ENCODE measurements at regions not wholly inside any gene's neighbourhood (a gene's known extent, or its start where the extent isn't known, plus 50 kb on each side); places are given as distances from the start of the nearest gene placed in this dataset.
"Not testable (repeated sequence)": the region's sequence is repeated elsewhere in the genome, so short reads cannot be mapped to it uniquely, and the experiment has no call there.

GRCh38 chr1:234811824-234812223 is 201.8 kb upstream of the IRF2BP2 start:
- DNase-seq = not testable (repeated sequence)

- not testable (repeated sequence) for DNase-seq
Observed at GRCh38 chr1:234810726-234811125, 200.7 kb upstream of the IRF2BP2 start.

GRCh38 chr1:234809854-234810245 is 199.9 kb upstream of the IRF2BP2 start:
- DNase-seq = not testable (repeated sequence)

- not testable (repeated sequence) for DNase-seq
Observed at GRCh38 chr1:234808943-234809853, 199.2 kb upstream of the IRF2BP2 start.

- DNase-seq = not testable (repeated sequence)
Observed at GRCh38 chr1:234808459-234808858, 198.5 kb upstream of the IRF2BP2 start.

GRCh38 chr1:234807705-234808104 is 197.7 kb upstream of the IRF2BP2 start:
- not testable (repeated sequence) for DNase-seq

GRCh38 chr1:234802586-234802985 is 192.6 kb upstream of the IRF2BP2 start:
- DNase-seq = not testable (repeated sequence)

GRCh38 chr1:234801636-234802035 is 191.7 kb upstream of the IRF2BP2 start:
- DNase-seq = not testable (repeated sequence)

GRCh38 chr1:234801147-234801546 is 191.2 kb upstream of the IRF2BP2 start:
- not testable (repeated sequence) for DNase-seq

- not testable (repeated sequence) for DNase-seq
Observed at GRCh38 chr1:234800563-234800962, 190.6 kb upstream of the IRF2BP2 start.

- DNase-seq = not testable (repeated sequence)
Observed at GRCh38 chr1:234799021-234799689, 189.2 kb upstream of the IRF2BP2 start.

GRCh38 chr1:234797216-234797615 is 187.2 kb upstream of the IRF2BP2 start:
- DNase-seq = not testable (repeated sequence)

GRCh38 chr1:234796438-234796792 is 186.4 kb upstream of the IRF2BP2 start:
- not testable (repeated sequence) for DNase-seq

GRCh38 chr1:234795711-234796437 is 185.9 kb upstream of the IRF2BP2 start:
- not testable (repeated sequence) for DNase-seq

GRCh38 chr1:234795007-234795406 is 185.0 kb upstream of the IRF2BP2 start:
- not testable (repeated sequence) for DNase-seq

- not testable (repeated sequence) for DNase-seq
Observed at GRCh38 chr1:234794452-234794851, 184.5 kb upstream of the IRF2BP2 start.

GRCh38 chr1:234793924-234794323 is 183.9 kb upstream of the IRF2BP2 start:
- not testable (repeated sequence) for DNase-seq

- DNase-seq = not testable (repeated sequence)
Observed at GRCh38 chr1:234792221-234792864, 182.4 kb upstream of the IRF2BP2 start.

- not testable (repeated sequence) for DNase-seq
Observed at GRCh38 chr1:234791615-234792014, 181.6 kb upstream of the IRF2BP2 start.

- DNase-seq = not testable (repeated sequence)
Observed at GRCh38 chr1:234790333-234790732, 180.4 kb upstream of the IRF2BP2 start.

GRCh38 chr1:234787011-234787584 is 177.1 kb upstream of the IRF2BP2 start:
- not testable (repeated sequence) for DNase-seq

GRCh38 chr1:234785922-234786321 is 175.9 kb upstream of the IRF2BP2 start:
- not testable (repeated sequence) for DNase-seq
